ENCODE measurements at regions not wholly inside any gene's neighbourhood (a gene's known extent, or its start where the extent isn't known, plus 50 kb on each side); places are given as distances from the start of the nearest gene placed in this dataset.

DNA sequence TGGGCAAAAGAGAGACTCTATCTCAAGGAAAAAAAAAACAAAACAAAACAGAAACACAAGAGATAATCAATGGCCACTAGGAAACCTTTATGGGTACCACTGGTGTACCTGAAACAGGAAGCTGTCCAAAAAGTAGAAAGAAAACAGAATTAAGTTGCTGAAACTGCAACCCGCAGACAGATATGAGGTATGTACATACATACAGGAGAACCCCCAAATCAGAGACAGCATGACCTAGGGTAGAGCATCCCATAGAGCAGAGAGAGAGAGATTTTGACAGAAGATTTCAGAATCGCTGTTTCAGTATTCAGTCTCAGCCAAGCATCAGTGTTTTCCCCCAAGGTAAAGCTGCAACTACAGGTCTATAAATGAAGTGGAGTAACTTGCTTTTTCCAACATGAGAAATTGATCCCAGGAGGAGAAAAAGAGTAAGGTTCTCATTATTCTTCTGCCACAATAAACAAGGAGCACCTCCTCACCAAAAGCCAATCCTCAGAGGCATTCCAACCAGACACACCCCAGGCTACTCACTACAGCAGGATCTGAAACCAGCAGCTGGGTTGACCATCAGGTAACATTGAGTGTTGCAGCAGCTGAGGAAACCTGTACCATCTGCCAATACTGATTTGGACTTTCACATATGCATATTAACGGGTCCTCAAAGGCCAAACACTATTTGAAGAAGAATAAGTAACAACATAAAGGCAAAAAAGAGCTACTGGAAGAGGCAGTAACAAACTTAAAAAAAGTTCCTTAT lies 630.0 kb downstream of the TAF11L14 start:
- TF ChIP-seq, protein P1, sequence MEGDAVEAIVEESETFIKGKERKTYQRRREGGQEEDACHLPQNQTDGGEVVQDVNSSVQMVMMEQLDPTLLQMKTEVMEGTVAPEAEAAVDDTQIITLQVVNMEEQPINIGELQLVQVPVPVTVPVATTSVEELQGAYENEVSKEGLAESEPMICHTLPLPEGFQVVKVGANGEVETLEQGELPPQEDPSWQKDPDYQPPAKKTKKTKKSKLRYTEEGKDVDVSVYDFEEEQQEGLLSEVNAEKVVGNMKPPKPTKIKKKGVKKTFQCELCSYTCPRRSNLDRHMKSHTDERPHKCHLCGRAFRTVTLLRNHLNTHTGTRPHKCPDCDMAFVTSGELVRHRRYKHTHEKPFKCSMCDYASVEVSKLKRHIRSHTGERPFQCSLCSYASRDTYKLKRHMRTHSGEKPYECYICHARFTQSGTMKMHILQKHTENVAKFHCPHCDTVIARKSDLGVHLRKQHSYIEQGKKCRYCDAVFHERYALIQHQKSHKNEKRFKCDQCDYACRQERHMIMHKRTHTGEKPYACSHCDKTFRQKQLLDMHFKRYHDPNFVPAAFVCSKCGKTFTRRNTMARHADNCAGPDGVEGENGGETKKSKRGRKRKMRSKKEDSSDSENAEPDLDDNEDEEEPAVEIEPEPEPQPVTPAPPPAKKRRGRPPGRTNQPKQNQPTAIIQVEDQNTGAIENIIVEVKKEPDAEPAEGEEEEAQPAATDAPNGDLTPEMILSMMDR (IDR thresholded peaks at IDR 0.05; ENCODE audit: insufficient read depth in 1 of 2, low read depth in 1 of 2, low read length in 1 of 2, severe bottlenecking in 1 of 2, unreplicated experiment in 1 of 2): no peak
- no peak for DNase-seq
- Histone ChIP-seq H3K9me3 (no peaks in the 10 kb centered on the region), H3K4me3 (ENCODE audit: low read depth, low read length) (no peak overlapping the region), H3K4me1 (no peaks in the 10 kb centered on the region), H3K36me3 (ENCODE audit: control insufficient read depth, insufficient read depth, low read length) (no peaks in the 10 kb centered on the region), H3K27me3 (replicated peaks; ENCODE audit: control insufficient read depth, insufficient read depth, low read length) (no peaks in the 10 kb centered on the region)
- Mint-ChIP-seq H3K27me3 (ENCODE audit: insufficient read depth, unreplicated experiment) (peaks cover 4% of the 10 kb centered on the region), H3K9me3 (ENCODE audit: unreplicated experiment) (peaks cover 8% of the 10 kb centered on the region), H3K4me3 (ENCODE audit: unreplicated experiment) (no peak overlapping the region), H3K4me1 (ENCODE audit: low read depth, unreplicated experiment) (no peaks in the 10 kb centered on the region), H3K27ac (ENCODE audit: unreplicated experiment) (no peak overlapping the region), H3K36me3 (ENCODE audit: insufficient read depth, unreplicated experiment) (no peaks in the 10 kb centered on the region)
- ChIA-PET POLR2A (no interaction called here), CTCF (no interaction called here)
- intact Hi-C loops (cut with micrococcal nuclease; ENCODE audit: unreplicated experiment): no loop called here
- no TSS peak for BruUV-seq (replicated peaks)

DNA sequence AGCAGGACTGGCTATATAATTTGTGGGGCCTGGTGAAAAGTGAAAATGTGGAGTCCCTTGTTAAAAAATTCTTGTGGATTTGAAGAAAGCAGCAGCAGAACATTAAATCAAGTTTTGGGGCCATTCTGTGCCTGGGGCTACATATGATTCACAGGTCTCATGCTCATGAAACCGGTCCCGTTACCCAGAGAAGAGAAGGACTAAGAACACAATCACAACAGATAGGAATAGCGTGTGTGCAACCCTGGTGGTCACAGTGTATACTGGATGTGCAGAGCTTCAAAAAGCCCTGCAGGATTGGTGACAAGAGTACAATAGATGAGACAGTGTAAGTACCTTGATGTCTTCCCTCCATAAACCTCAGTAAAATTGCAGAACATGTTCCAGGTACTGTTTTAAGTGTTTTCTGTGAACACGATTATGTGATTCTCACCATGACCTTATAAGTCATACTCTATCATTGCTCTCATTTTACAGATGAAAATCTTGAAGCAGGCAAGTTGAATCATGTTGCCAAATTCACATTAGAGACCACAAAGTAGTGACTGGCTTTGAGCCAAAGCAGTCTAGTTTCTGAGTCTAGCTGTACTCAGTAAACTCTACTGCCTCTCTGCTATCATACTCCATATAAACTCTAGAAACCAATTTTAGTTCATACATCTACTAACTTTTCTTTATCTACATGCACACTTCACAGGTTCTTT lies 636.5 kb downstream of the TAF11L14 start:
- POLR2A ChIA-PET: no interaction called here
- Mint-ChIP-seq H3K27ac (ENCODE audit: unreplicated experiment) (no peak overlapping the region), H3K36me3 (ENCODE audit: insufficient read depth, unreplicated experiment) (no peaks in the 10 kb centered on the region), H3K4me1 (ENCODE audit: low read depth, unreplicated experiment) (no peaks in the 10 kb centered on the region), H3K4me3 (ENCODE audit: unreplicated experiment) (no peak overlapping the region), H3K9me3 (ENCODE audit: unreplicated experiment) (no peaks in the 10 kb centered on the region), H3K27me3 (ENCODE audit: insufficient read depth, unreplicated experiment) (peaks cover 11% of the 10 kb centered on the region)
- no peaks in the 10 kb centered on the region for H3K4me1 ChIP-seq
- intact Hi-C loops (cut with micrococcal nuclease; ENCODE audit: unreplicated experiment): no loop called here
- H3K4me3 ChIP-seq (ENCODE audit: low read depth, low read length): no peak overlapping the region
- H3K36me3 ChIP-seq (ENCODE audit: control insufficient read depth, insufficient read depth, low read length): no peaks in the 10 kb centered on the region
- no TSS peak for BruUV-seq (replicated peaks)
- no peak for DNase-seq
- H3K9me3 ChIP-seq: no peaks in the 10 kb centered on the region
- CTCF ChIA-PET: no interaction called here
- H3K27me3 ChIP-seq (replicated peaks; ENCODE audit: control insufficient read depth, insufficient read depth, low read length): no peaks in the 10 kb centered on the region
- TF ChIP-seq, protein P1 (IDR thresholded peaks at IDR 0.05; ENCODE audit: insufficient read depth in 1 of 2, low read depth in 1 of 2, low read length in 1 of 2, severe bottlenecking in 1 of 2, unreplicated experiment in 1 of 2): no peak

DNA sequence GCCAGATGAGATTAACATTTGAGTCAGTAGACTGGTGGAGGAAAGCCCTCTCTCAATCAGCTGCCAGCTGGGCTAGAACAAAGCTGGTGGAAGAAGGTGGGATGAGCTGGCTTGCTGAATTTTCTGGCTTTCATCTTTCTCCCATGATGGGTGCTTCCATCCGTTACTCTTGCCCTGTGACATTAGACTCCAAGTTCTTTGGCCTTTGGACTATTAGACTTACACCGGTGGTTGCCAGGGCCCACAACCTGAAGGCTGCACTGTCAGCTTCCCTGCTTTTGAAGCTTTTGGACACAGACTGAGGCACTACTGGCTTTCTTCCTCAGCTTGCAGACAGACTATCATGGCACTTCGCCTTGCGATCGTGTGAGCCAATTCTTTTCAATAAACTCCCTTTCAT lies 642.7 kb downstream of the TAF11L14 start:
- intact Hi-C loops (cut with micrococcal nuclease; ENCODE audit: unreplicated experiment): no loop called here
- Histone ChIP-seq H3K36me3 (ENCODE audit: control insufficient read depth, insufficient read depth, low read length) (no peaks in the 10 kb centered on the region), H3K9me3 (no peaks in the 10 kb centered on the region), H3K27me3 (replicated peaks; ENCODE audit: control insufficient read depth, insufficient read depth, low read length) (no peaks in the 10 kb centered on the region), H3K4me3 (ENCODE audit: low read depth, low read length) (no peak overlapping the region), H3K4me1 (no peaks in the 10 kb centered on the region)
- DNase-seq: no peak
- TF ChIP-seq, protein P1 (IDR thresholded peaks at IDR 0.05; ENCODE audit: insufficient read depth in 1 of 2, low read depth in 1 of 2, low read length in 1 of 2, severe bottlenecking in 1 of 2, unreplicated experiment in 1 of 2): no peak
- H3K27me3 Mint-ChIP-seq (ENCODE audit: insufficient read depth, unreplicated experiment): peaks cover 10% of the 10 kb centered on the region
- no peak overlapping the region for H3K4me3 Mint-ChIP-seq (ENCODE audit: unreplicated experiment)
- no TSS peak for BruUV-seq (replicated peaks)
- ChIA-PET CTCF (no interaction called here), POLR2A (no interaction called here)
- H3K9me3 Mint-ChIP-seq (ENCODE audit: unreplicated experiment): no peaks in the 10 kb centered on the region
- no peaks in the 10 kb centered on the region for H3K36me3 Mint-ChIP-seq (ENCODE audit: insufficient read depth, unreplicated experiment)
- H3K4me1 Mint-ChIP-seq (ENCODE audit: low read depth, unreplicated experiment): no peaks in the 10 kb centered on the region
- H3K27ac Mint-ChIP-seq (ENCODE audit: unreplicated experiment): no peak overlapping the region
